ENCODE measurements at regions not wholly inside any gene's neighbourhood (a gene's known extent, or its start where the extent isn't known, plus 50 kb on each side); places are given as distances from the start of the nearest gene placed in this dataset.
"Not testable (repeated sequence)": the region's sequence is repeated elsewhere in the genome, so short reads cannot be mapped to it uniquely, and the experiment has no call there.

DNA sequence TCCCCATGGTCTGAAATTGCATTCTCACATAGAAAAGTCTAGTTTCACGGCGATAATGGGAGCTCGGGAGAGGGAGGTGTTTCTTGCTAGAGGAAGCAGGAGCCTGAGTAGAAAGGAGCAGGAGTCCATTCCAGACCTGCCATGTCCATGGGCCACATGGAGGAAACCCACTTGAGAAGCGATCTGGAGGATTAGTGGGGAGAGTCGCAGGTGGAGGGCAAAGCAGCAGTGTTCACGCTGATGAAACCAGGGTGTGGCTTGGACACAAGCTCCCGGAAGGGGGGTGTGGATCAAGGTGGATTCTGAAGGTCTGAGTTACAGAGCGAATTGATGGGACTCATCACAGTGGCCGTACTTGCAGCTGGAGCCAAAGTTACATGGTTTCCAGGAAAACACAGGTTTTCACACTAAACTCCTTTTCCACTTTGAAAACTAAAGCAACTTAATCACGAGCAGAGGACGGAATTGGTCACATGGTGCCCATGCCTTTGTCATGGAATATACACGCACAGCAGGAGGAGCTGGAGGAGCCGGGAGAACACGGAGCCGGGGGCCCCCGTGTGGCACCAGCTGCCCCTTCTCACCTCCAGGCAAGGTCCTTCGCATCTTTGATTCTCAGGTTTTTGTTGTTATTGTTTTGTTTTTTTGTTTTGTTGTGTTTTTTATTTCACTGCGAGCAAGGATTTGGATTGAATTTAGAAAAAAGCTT is 255.1 kb upstream of the MYT1L start:
- TF ChIP-seq, protein P1, sequence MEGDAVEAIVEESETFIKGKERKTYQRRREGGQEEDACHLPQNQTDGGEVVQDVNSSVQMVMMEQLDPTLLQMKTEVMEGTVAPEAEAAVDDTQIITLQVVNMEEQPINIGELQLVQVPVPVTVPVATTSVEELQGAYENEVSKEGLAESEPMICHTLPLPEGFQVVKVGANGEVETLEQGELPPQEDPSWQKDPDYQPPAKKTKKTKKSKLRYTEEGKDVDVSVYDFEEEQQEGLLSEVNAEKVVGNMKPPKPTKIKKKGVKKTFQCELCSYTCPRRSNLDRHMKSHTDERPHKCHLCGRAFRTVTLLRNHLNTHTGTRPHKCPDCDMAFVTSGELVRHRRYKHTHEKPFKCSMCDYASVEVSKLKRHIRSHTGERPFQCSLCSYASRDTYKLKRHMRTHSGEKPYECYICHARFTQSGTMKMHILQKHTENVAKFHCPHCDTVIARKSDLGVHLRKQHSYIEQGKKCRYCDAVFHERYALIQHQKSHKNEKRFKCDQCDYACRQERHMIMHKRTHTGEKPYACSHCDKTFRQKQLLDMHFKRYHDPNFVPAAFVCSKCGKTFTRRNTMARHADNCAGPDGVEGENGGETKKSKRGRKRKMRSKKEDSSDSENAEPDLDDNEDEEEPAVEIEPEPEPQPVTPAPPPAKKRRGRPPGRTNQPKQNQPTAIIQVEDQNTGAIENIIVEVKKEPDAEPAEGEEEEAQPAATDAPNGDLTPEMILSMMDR (IDR thresholded peaks at IDR 0.05): no peak
- intact Hi-C loops (cut with micrococcal nuclease): no loop called here
- Mint-ChIP-seq H3K4me1 (no peaks in the 10 kb centered on the region), H3K36me3 (no peaks in the 10 kb centered on the region), H3K9me3 (no peaks in the 10 kb centered on the region), H3K27me3 (ENCODE audit: low read depth in 2 of 2) (peaks cover 0 to 7% of the 10 kb centered on the region in 2 donors), H3K27ac (no peak overlapping the region), H3K4me3 (no peak overlapping the region)
- no peak overlapping the region for H3K27ac ChIP-seq (ENCODE audit: low read length)
- 94% methylated on average over 17 of the region's 18 CpGs for WGBS (ENCODE audit: insufficient coverage)
- H3K4me3 ChIP-seq (ENCODE audit: low read length): no peak overlapping the region
- H3K4me1 ChIP-seq (ENCODE audit: control insufficient read depth, insufficient read depth, low read length): no peaks in the 10 kb centered on the region
- H3K36me3 ChIP-seq (ENCODE audit: control insufficient read depth, insufficient read depth, low read length): no peaks in the 10 kb centered on the region
- ATAC-seq: no peak
- DNase-seq: no peak
- H3K27me3 ChIP-seq (ENCODE audit: control insufficient read depth, insufficient read depth, low read length): no peaks in the 10 kb centered on the region
- no peaks in the 10 kb centered on the region for H3K9me3 ChIP-seq (ENCODE audit: control insufficient read depth, insufficient read depth, low read length)

DNA sequence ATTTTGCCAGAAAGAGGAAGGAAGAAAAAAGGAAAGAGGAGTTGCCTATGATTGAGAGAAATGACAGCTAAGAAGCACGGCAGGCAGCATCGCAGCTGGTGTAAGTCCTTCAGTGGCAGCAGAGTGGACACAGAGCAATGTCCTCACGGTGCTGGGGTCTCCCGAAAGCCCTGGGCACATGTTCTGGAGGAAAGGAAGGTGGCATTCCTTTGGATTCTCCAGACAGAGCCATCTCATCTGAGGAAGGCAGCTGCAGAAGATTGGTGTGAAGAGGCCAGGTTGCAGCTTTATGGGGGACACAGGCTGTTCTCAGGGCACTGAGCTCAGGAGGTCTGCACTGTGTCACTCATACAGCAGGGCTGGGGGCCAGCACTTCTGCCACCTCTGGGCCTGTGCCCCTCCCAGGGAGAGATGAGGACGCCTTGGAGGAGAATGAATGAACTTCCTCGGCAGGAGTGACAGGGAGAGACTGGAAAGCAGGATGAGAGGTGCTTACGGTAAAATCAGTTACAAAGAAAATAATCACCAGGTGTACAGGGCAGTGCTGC is 252.0 kb upstream of the MYT1L start:
- no peaks in the 10 kb centered on the region for H3K27me3 ChIP-seq (ENCODE audit: control insufficient read depth, insufficient read depth, low read length)
- TF ChIP-seq, protein P1 (IDR thresholded peaks at IDR 0.05): no peak
- Mint-ChIP-seq H3K36me3 (no peaks in the 10 kb centered on the region), H3K4me3 (no peak overlapping the region), H3K4me1 (no peaks in the 10 kb centered on the region), H3K27me3 (ENCODE audit: low read depth in 2 of 2) (peaks cover 0 to 7% of the 10 kb centered on the region in 2 donors), H3K27ac (no peak overlapping the region), H3K9me3 (no peaks in the 10 kb centered on the region)
- no peak for DNase-seq
- WGBS (ENCODE audit: insufficient coverage): 65% methylated on average over 7 of the region's 7 CpGs
- no peak for ATAC-seq
- no peaks in the 10 kb centered on the region for H3K4me1 ChIP-seq (ENCODE audit: control insufficient read depth, insufficient read depth, low read length)
- no peaks in the 10 kb centered on the region for H3K9me3 ChIP-seq (ENCODE audit: control insufficient read depth, insufficient read depth, low read length)
- H3K36me3 ChIP-seq (ENCODE audit: control insufficient read depth, insufficient read depth, low read length): no peaks in the 10 kb centered on the region
- no peak overlapping the region for H3K27ac ChIP-seq (ENCODE audit: low read length)
- H3K4me3 ChIP-seq (ENCODE audit: low read length): no peak overlapping the region
- intact Hi-C loops (cut with micrococcal nuclease): no loop called here

DNA sequence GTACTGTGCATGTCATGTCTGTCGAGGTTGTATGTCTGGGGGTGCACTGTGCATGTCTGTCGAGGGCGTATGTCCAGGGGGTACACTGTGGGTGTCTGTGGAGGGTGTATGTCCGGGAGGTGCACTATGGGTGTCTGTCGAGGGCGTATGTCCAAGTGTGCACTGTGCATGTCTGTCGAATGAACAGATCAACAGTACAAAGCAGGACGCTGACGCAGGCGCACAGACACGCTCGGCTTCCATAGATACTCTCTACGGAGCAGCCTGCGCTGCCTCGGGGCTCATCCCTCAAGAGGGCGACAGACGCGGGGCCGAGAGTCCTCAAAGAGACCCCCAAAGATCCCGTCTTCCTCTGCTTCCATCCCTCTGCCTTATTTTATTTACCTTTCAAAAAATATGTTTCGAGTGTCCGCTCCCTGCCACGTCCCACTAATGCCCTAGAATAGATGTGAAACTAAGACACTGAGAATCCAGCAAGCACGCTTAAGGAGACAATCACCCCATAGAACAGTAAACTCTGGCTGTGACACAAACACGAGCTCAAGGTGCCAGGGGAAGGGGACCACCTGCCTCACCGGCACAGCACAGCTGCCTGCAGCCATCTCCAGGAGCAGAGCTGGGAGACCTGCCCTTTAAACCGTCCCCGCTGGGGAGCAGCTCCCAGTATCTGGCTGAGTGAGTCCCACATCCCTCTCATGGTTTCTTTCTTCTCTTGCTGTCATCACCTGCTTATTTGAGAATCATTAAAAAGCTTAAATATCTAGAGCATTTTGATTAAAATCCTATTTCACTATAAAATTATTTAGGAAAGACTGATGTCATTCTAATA is 250.5 kb upstream of the MYT1L start:
- Mint-ChIP-seq H3K27me3 (ENCODE audit: low read depth in 2 of 2) (peaks cover 0 to 7% of the 10 kb centered on the region in 2 donors), H3K27ac (no peak overlapping the region), H3K9me3 (no peaks in the 10 kb centered on the region), H3K4me3 (no peak overlapping the region), H3K4me1 (no peaks in the 10 kb centered on the region), H3K36me3 (no peaks in the 10 kb centered on the region)
- H3K27me3 ChIP-seq (ENCODE audit: control insufficient read depth, insufficient read depth, low read length): no peaks in the 10 kb centered on the region
- intact Hi-C loops (cut with micrococcal nuclease): no loop called here
- H3K4me3 ChIP-seq (ENCODE audit: low read length): no peak overlapping the region
- 80% methylated on average over 28 of the region's 28 CpGs for WGBS (ENCODE audit: insufficient coverage)
- ATAC-seq: no peak
- H3K4me1 ChIP-seq (ENCODE audit: control insufficient read depth, insufficient read depth, low read length): no peaks in the 10 kb centered on the region
- no peaks in the 10 kb centered on the region for H3K36me3 ChIP-seq (ENCODE audit: control insufficient read depth, insufficient read depth, low read length)
- H3K9me3 ChIP-seq (ENCODE audit: control insufficient read depth, insufficient read depth, low read length): no peaks in the 10 kb centered on the region
- TF ChIP-seq, protein P1 (IDR thresholded peaks at IDR 0.05): no peak
- DNase-seq: no peak
- H3K27ac ChIP-seq (ENCODE audit: low read length): no peak overlapping the region

DNA sequence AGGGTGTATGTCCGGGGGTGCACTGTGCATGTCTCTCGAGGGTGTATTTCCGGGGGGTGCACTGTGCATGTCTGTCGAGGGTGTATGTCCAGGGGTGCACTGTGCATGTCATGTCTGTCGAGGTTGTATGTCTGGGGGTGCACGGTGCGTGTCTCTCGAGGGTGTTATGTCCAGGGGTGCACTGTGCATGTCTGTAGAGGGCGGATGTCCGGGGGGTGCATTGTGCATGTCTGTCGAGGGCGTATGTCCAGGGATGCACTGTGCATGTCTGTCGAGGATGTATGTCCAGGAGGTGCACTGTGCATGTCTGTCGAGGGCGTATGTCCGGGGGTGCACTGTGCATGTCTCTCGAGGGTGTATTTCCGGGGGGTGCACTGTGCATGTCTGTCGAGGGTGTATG is 249.8 kb upstream of the MYT1L start:
- H3K4me3 Mint-ChIP-seq; ATAC-seq; H3K9me3 ChIP-seq (ENCODE audit: control insufficient read depth, insufficient read depth, low read length); H3K36me3 Mint-ChIP-seq; H3K27ac ChIP-seq (ENCODE audit: low read length); H3K4me1 Mint-ChIP-seq; H3K4me3 ChIP-seq (ENCODE audit: low read length); H3K27me3 ChIP-seq (ENCODE audit: control insufficient read depth, insufficient read depth, low read length); H3K27ac Mint-ChIP-seq; H3K36me3 ChIP-seq (ENCODE audit: control insufficient read depth, insufficient read depth, low read length); H3K4me1 ChIP-seq (ENCODE audit: control insufficient read depth, insufficient read depth, low read length); H3K9me3 Mint-ChIP-seq; H3K27me3 Mint-ChIP-seq (ENCODE audit: low read depth in 2 of 2); DNase-seq; intact Hi-C loops (cut with micrococcal nuclease): not testable (repeated sequence)
- WGBS (ENCODE audit: insufficient coverage): 94% methylated on average over 19 of the region's 19 CpGs
